ENCODE measurements at regions not wholly inside any gene's neighbourhood (a gene's known extent, or its start where the extent isn't known, plus 50 kb on each side); places are given as distances from the start of the nearest gene placed in this dataset.

DNA sequence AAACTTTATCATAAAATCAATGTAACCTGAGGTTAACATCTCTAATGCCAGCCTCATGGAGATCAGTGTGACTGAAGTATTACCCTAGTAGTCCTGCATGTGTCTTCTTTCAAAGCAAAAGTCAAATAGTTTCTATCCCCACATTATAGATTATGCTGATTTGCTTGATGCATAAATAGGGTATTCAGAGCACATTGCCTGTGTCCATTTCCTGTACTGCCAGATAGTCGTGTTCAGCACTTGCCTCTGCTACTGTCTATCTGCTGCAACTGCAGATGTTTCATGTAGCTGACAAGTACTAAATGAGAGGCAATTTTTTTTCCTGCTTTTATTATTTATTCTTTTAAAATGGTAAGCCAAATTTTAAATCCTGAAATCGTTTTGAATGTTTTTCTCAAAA, 348.7 kb downstream of the CHRM3 start:
- TF ChIP-seq CTCF (IDR thresholded peaks at IDR 0.05; ENCODE audit: insufficient read depth, low read length, poor library complexity, severe bottlenecking), result no peak
- TF ChIP-seq EZH2phosphoT487 (conservative IDR thresholded peaks at IDR 0.05; ENCODE audit: low read length), result no peak
